CMK (cell line): ENCODE measurements at regions not wholly inside any gene's neighbourhood (a gene's known extent, or its start where the extent isn't known, plus 50 kb on each side); places are given as distances from the start of the nearest gene placed in this dataset.

Experiments used
- DNase-seq: peaks from one replicate; pipeline ENCODE4 v3.0.0-alpha.2; 2010; ENCODE audit warnings: low read depth

GRCh38 chr14:85479306-85479705 lies 50.6 kb upstream of the FLRT2 start:
- no peak for DNase-seq

- DNase-seq, result no peak
These were observed 50.2 kb upstream of the FLRT2 start for GRCh38 chr14:85479771-85480170.
